HepG2 (cell line): ENCODE measurements at regions not wholly inside any gene's neighbourhood (a gene's known extent, or its start where the extent isn't known, plus 50 kb on each side); places are given as distances from the start of the nearest gene placed in this dataset.

Source experiments
- ATAC-seq: fragments of 200-7000 bp; cut with Tn5 transposase; 3 replicates; pipeline ENCODE4 v1.9.1; 2020; ENCODE audit warnings: mild to moderate bottlenecking, moderate library complexity
- BruUV-seq: library from RNA; stranded (reverse); fragments of 400-500 nt; replicated peaks from 2 replicates; lab custom pipeline; 2021; lab: Mats Ljungman, UMichigan
- CTCF ChIA-PET: fragments of 300-600 bp; formaldehyde crosslinking; extraction: SDS; loops from one replicate; lab custom pipeline; 2021; ENCODE audit warnings: low total read pairs, inconsistent platforms, low intra/inter-chr PET ratio; lab: Yijun Ruan, JAX
- POLR2A ChIA-PET: fragments of 350-600 bp; sonication (Branson Sonifier 250); formaldehyde crosslinking; loops from one replicate; lab custom pipeline; 2020; ENCODE audit warnings: antibody characterized with exemption, inconsistent platforms; lab: Yijun Ruan, JAX
- DNase-seq: peaks from one replicate; pipeline ENCODE4 v3.0.0-alpha.2; 2015; ENCODE audit warnings: low spot score
- FAIRE-seq: peaks from 3 replicates; lab custom pipeline; 2011; peaks lifted over from hg19 to GRCh38; lab: Jason Lieb, UNC
- H2AFZ ChIP-seq: one replicate; pipeline ENCODE4 v1.6.1; 2011; ENCODE audit warnings: low read length, inconsistent platforms
- H3K27ac ChIP-seq: fragments of 300-600 bp; 3 replicates; pipeline ENCODE4 v1.8.0; 2011; ENCODE audit warnings: mixed run types, mild to moderate bottlenecking, mixed read lengths, low read length, inconsistent platforms; ENCODE audit not compliant: insufficient read depth; ENCODE audit errors: extremely low read length
- H3K27me3 ChIP-seq, 2 experiments: fragments of 200-600 bp in 1 of 2; 2 replicates in 1 of 2; 3 replicates in 1 of 2; pipeline versions ENCODE4 v1.6.0 to v1.8.0; 2011; ENCODE audit warnings: low read length in 2 of 2, mild to moderate bottlenecking in 2 of 2, moderate library complexity in 2 of 2, inconsistent platforms in 1 of 2; ENCODE audit not compliant: insufficient read depth in 2 of 2, control insufficient read depth in 1 of 2
- H3K36me3 ChIP-seq, 2 experiments: fragments of 200-600 bp in 1 of 2; replicated peaks in 1 of 2; 2 replicates in 1 of 2; 3 replicates in 1 of 2; pipeline versions ENCODE4 v1.5.1 to v1.8.0; 2011; ENCODE audit warnings: low read length in 2 of 2, inconsistent platforms in 1 of 2; ENCODE audit not compliant: insufficient read depth in 2 of 2, control insufficient read depth in 1 of 2
- H3K4me1 ChIP-seq: 2 replicates; pipeline ENCODE4 v1.5.1; 2012; ENCODE audit warnings: low read length, inconsistent platforms; ENCODE audit not compliant: insufficient read depth
- H3K4me2 ChIP-seq: 2 replicates; pipeline ENCODE4 v1.6.0; 2011; ENCODE audit warnings: low read depth, low read length, inconsistent platforms
- H3K4me3 ChIP-seq, 3 experiments: fragments of 200-600 bp in 1 of 3; sonication (generic), shearing (Covaris generic) in 1 of 3; replicated peaks in 1 of 3; 2 replicates each; pipeline ENCODE4 v1.5.1; 2011 to 2016; ENCODE audit warnings: low read length in 3 of 3, inconsistent platforms in 2 of 3, low read depth in 2 of 3, mild to moderate bottlenecking in 2 of 3, control low read depth in 1 of 3, mixed read lengths in 1 of 3; ENCODE audit not compliant: insufficient read depth in 1 of 3
- H3K79me2 ChIP-seq: one replicate; pipeline ENCODE4 v1.6.1; 2011; ENCODE audit warnings: low read length, inconsistent platforms; ENCODE audit not compliant: insufficient read depth
- H3K9ac ChIP-seq: 2 replicates; pipeline ENCODE4 v1.6.0; 2011; ENCODE audit warnings: mild to moderate bottlenecking, low read depth, low read length, inconsistent platforms; ENCODE audit not compliant: insufficient read depth
- H3K9me3 ChIP-seq: 2 replicates; pipeline ENCODE4 v1.5.1; 2012; ENCODE audit warnings: mild to moderate bottlenecking, low read length
- H4K20me1 ChIP-seq: 2 replicates; pipeline ENCODE4 v1.6.0; 2011; ENCODE audit warnings: inconsistent platforms, mild to moderate bottlenecking, low read length, moderate library complexity; ENCODE audit not compliant: insufficient read depth
- JUNB ChIP-seq: sonication (generic); formaldehyde crosslinking; IDR thresholded peaks from 2 replicates; pipeline ENCODE4 v1.8.0; 2022; ENCODE audit warnings: missing genetic modification reagents, mild to moderate bottlenecking, borderline replicate concordance
- PRDM15 ChIP-seq: sonication (generic); formaldehyde crosslinking; IDR thresholded peaks from 2 replicates; pipeline ENCODE4 v1.4.0; 2020; ENCODE audit warnings: missing genetic modification reagents
- ZBTB25 ChIP-seq: IDR thresholded peaks from 2 replicates; pipeline ENCODE4 v1.6.1; 2018; ENCODE audit warnings: missing genetic modification reagents
- ZBTB40 ChIP-seq, 2 experiments: fragments of 450-650 bp in 1 of 2; sonication (generic) in 1 of 2; formaldehyde crosslinking in 1 of 2; IDR thresholded peaks; 2 replicates each; pipeline versions ENCODE4 v1.6.1 to v1.8.0; 2016 to 2022; ENCODE audit warnings: antibody characterized with exemption in 1 of 2, mild to moderate bottlenecking in 1 of 2, missing genetic modification reagents in 1 of 2
- ZNF510 ChIP-seq: sonication (generic); formaldehyde crosslinking; IDR thresholded peaks from 2 replicates; pipeline ENCODE4 v1.4.0; 2020; ENCODE audit warnings: low read depth, mild to moderate bottlenecking, missing genetic modification reagents
- ZNF737 ChIP-seq: sonication (generic); formaldehyde crosslinking; IDR thresholded peaks from 2 replicates; pipeline ENCODE4 v1.5.0; 2020; ENCODE audit warnings: missing genetic modification reagents, mild to moderate bottlenecking, borderline replicate concordance
- ZSCAN5A ChIP-seq: sonication (generic); formaldehyde crosslinking; IDR thresholded peaks from 2 replicates; pipeline ENCODE4 v1.8.0; 2022; ENCODE audit warnings: mild to moderate bottlenecking, missing genetic modification reagents, borderline replicate concordance
- WGBS: methylation state at CpG from one replicate; pipeline ENCODE4 v1.1.6; 2017; ENCODE audit warnings: low lambda C conversion rate; 5-methylcytosine and 5-hydroxymethylcytosine counted together
- in situ Hi-C: cut with HindIII; loops from 2 replicates; pipeline ENCODE4 v1.10.0; 2017; ENCODE audit warnings: low pct_unique_long_range_greater_than_20kb; ENCODE audit not compliant: extremely low pct_ligation_motif_present
- intact Hi-C: fragments of 100-400 bp; cut with micrococcal nuclease; formaldehyde crosslinking; loops from one replicate; pipeline ENCODE4 v1.10.0; 2022; ENCODE audit not compliant: unreplicated experiment

GRCh38 chr15:25971053-25971452, 107.9 kb upstream of the ATP10A start:
- H2AFZ ChIP-seq = no peak overlapping the region
- H3K79me2 ChIP-seq = no peaks in the 10 kb centered on the region
- no TSS peak for BruUV-seq
- no peak overlapping the region for H3K4me2 ChIP-seq
- no peak overlapping the region for H3K9ac ChIP-seq
- no peak overlapping the region for H3K4me3 ChIP-seq
- H4K20me1 ChIP-seq = no peaks in the 10 kb centered on the region
- no peaks in the 10 kb centered on the region for H3K9me3 ChIP-seq
- ATAC-seq (no peak), DNase-seq (no peak), FAIRE-seq (no peak)
- CTCF ChIA-PET = no interaction called here
- no peaks in the 10 kb centered on the region; a peak in 1 of 5 replicates for H3K27me3 ChIP-seq
- H3K36me3 ChIP-seq = no peaks in the 10 kb centered on the region
- H3K27ac ChIP-seq = no peak overlapping the region
- no peaks in the 10 kb centered on the region for H3K4me1 ChIP-seq
- WGBS = 0% methylated on average over 6 of the region's 6 CpGs
- intact Hi-C loops = no loop called here
- POLR2A ChIA-PET = no interaction called here
- in situ Hi-C loops = no loop called here
- no peak for TF ChIP-seq JUNB (CRISPR knock-in tag)
- TF ChIP-seq ZNF737 = no peak
- no peak for TF ChIP-seq PRDM15 (CRISPR knock-in tag)
- no peak for TF ChIP-seq ZNF510 (CRISPR knock-in tag)
- no peak for TF ChIP-seq ZSCAN5A (CRISPR knock-in tag)
- TF ChIP-seq ZBTB40 (IDR thresholded peaks at IDR 0.05) = no peak
- TF ChIP-seq ZBTB40 (CRISPR knock-in tag; IDR thresholded peaks at IDR 0.05) = no peak
- no peak for TF ChIP-seq ZBTB25
